ENCODE measurements at regions not wholly inside any gene's neighbourhood (a gene's known extent, or its start where the extent isn't known, plus 50 kb on each side); places are given as distances from the start of the nearest gene placed in this dataset.

- H3K9me3 ChIP-seq (ENCODE audit: severe bottlenecking): no peaks in the 10 kb centered on the region
- DNase-seq: no peak
Measured at GRCh38 chr2:67571785-67572718, 174.9 kb downstream of the ETAA1 start.

GRCh38 chr2:67572721-67573435 is 175.7 kb downstream of the ETAA1 start:
- Histone ChIP-seq H3K36me3 (no peaks in the 10 kb centered on the region), H3K9me3 (ENCODE audit: severe bottlenecking) (no peaks in the 10 kb centered on the region), H3K4me3 (ENCODE audit: low read depth, low read length) (no peak overlapping the region), H3K27ac (no peak overlapping the region), H3K27me3 (ENCODE audit: insufficient read depth, low read depth, severe bottlenecking) (peaks cover 85% of the 10 kb centered on the region)
- no peak for DNase-seq
- no peak for TF ChIP-seq CTCF (IDR thresholded peaks at IDR 0.05; ENCODE audit: low read depth, low read length)

More at GRCh38 chr2:67571785-67572718, 174.9 kb downstream of the ETAA1 start:
- TF ChIP-seq CTCF (IDR thresholded peaks at IDR 0.05; ENCODE audit: low read depth, low read length): no peak
- no peak overlapping the region for H3K27ac ChIP-seq
- H3K36me3 ChIP-seq: no peaks in the 10 kb centered on the region
- peaks cover 85% of the 10 kb centered on the region for H3K27me3 ChIP-seq (ENCODE audit: insufficient read depth, low read depth, severe bottlenecking)
- no peak overlapping the region for H3K4me3 ChIP-seq (ENCODE audit: low read depth, low read length)

- DNase-seq: no peak
- H3K36me3 ChIP-seq: no peaks in the 10 kb centered on the region
- no peak overlapping the region for H3K27ac ChIP-seq
- no peak for TF ChIP-seq CTCF (IDR thresholded peaks at IDR 0.05; ENCODE audit: low read depth, low read length)
- H3K9me3 ChIP-seq (ENCODE audit: severe bottlenecking): no peaks in the 10 kb centered on the region
- H3K4me3 ChIP-seq (ENCODE audit: low read depth, low read length): no peak overlapping the region
- H3K27me3 ChIP-seq (ENCODE audit: insufficient read depth, low read depth, severe bottlenecking): peaks cover 76% of the 10 kb centered on the region
Measured at GRCh38 chr2:67574230-67574629, 177.1 kb downstream of the ETAA1 start.

GRCh38 chr2:67576226-67576625 is 179.1 kb downstream of the ETAA1 start:
- DNase-seq: no peak
- Histone ChIP-seq H3K27me3 (ENCODE audit: insufficient read depth, low read depth, severe bottlenecking) (peaks cover 70% of the 10 kb centered on the region), H3K4me3 (ENCODE audit: low read depth, low read length) (no peak overlapping the region), H3K27ac (no peak overlapping the region), H3K36me3 (no peaks in the 10 kb centered on the region), H3K9me3 (ENCODE audit: severe bottlenecking) (no peaks in the 10 kb centered on the region)
- TF ChIP-seq CTCF (IDR thresholded peaks at IDR 0.05; ENCODE audit: low read depth, low read length): no peak

- H3K27me3 ChIP-seq (ENCODE audit: insufficient read depth, low read depth, severe bottlenecking): peaks cover 66% of the 10 kb centered on the region
- H3K36me3 ChIP-seq: no peaks in the 10 kb centered on the region
- no peak for TF ChIP-seq CTCF (IDR thresholded peaks at IDR 0.05; ENCODE audit: low read depth, low read length)
- H3K27ac ChIP-seq: no peak overlapping the region
- no peak for DNase-seq
- H3K4me3 ChIP-seq (ENCODE audit: low read depth, low read length): no peak overlapping the region
- H3K9me3 ChIP-seq (ENCODE audit: severe bottlenecking): no peaks in the 10 kb centered on the region
Measured at GRCh38 chr2:67576991-67577390, 179.9 kb downstream of the ETAA1 start.
